Fibroblast of the conjunctiva (primary cell): ENCODE measurements at regions not wholly inside any gene's neighbourhood (a gene's known extent, or its start where the extent isn't known, plus 50 kb on each side); places are given as distances from the start of the nearest gene placed in this dataset.

ENCODE experiments used
- DNase-seq: peaks from one replicate; pipeline ENCODE4 v3.0.0-alpha.2; 2010; ENCODE audit warnings: low read depth

- peak; percentile 85 for DNase-seq
Observed at GRCh38 chr14:60563113-60563512, 54.2 kb downstream of the SIX6 start.

DNA sequence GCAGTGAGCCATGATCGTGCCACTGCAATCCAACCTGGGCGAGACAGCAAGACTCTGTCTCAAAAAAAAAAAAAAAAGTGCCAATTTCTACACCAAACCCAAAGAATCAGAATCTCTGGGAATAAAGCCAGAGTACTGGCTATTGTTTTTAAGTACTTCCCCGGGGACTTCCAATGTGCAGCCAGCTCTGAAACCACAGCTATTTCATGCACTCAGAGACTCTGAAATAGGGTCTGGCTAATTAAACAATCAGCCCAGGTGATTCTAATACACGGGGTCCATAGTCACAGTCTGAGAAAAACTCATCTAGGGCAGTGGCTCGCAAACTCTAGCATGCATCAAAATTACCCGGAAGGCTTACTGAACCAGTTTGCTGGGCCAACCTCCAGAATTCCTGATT lies 56.3 kb downstream of the SIX6 start:
- peak; percentile 81 for DNase-seq

GRCh38 chr14:60566101-60566500 lies 57.2 kb downstream of the SIX6 start:
- DNase-seq, result no peak

- peak; percentile 90 for DNase-seq
Observed at GRCh38 chr14:60573943-60574495, 65.1 kb downstream of the SIX6 start.

DNA sequence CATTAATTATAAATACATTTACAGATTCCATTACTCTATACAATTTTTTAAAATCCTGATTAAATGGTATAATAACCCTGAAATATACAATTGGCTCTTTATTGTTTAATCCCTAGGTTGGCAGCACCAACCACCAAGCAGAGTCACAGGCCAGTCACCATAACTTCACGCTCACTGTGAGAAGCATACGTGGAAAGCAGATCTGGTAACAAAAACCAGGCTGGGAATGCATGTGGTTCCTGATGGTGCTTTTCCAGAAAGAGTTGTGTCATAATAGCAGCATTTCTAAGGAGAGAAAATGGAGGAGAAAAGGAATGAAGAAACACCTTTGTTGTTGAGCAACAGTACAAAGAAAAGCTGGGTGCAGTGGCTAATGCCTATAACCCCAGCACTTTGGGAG lies 66.1 kb downstream of the SIX6 start:
- no peak for DNase-seq

DNA sequence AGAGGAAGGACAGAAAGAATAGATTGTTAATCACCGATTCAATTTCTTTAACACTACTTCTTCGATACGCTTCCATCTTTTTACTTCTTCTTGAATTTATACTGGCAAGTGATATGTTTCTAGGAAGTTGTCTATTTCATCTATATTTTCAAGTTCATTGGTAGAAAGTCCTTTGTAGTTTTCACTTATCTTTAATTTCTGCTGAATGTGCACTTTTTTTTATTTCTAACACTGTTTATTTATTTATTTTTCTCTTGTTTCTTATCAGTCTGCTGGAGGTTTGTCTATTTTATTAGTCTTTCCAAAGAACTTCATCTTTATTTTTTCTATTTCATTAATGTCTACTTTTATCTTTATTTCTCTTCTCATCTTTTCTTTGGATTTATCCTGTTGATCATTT lies 63.6 kb downstream of the SIX1 start:
- no peak for DNase-seq

DNA sequence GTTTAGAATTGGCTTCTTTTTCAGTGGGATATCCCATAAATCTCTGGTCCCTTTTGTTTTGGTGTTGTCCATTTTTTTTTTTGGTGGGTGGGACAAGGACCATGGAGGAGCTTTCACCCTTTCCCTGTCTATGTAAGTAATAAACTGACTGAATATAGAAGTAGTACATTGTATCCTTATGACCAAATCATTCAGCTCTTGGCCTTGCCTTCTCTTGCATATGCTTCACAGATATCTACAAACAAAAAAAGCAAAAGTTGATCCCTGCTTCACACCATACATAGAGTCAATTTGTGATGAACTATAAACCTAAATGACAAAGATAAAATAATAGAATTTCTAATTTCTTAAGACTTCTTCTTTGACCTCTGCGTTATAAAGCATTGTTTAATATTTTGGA lies 59.8 kb downstream of the SIX1 start:
- no peak for DNase-seq

GRCh38 chr14:60590991-60591414 lies 58.3 kb downstream of the SIX1 start:
- DNase-seq, result no peak
